ENCODE measurements at regions not wholly inside any gene's neighbourhood (a gene's known extent, or its start where the extent isn't known, plus 50 kb on each side); places are given as distances from the start of the nearest gene placed in this dataset.
"Not testable (repeated sequence)": the region's sequence is repeated elsewhere in the genome, so short reads cannot be mapped to it uniquely, and the experiment has no call there.

DNA sequence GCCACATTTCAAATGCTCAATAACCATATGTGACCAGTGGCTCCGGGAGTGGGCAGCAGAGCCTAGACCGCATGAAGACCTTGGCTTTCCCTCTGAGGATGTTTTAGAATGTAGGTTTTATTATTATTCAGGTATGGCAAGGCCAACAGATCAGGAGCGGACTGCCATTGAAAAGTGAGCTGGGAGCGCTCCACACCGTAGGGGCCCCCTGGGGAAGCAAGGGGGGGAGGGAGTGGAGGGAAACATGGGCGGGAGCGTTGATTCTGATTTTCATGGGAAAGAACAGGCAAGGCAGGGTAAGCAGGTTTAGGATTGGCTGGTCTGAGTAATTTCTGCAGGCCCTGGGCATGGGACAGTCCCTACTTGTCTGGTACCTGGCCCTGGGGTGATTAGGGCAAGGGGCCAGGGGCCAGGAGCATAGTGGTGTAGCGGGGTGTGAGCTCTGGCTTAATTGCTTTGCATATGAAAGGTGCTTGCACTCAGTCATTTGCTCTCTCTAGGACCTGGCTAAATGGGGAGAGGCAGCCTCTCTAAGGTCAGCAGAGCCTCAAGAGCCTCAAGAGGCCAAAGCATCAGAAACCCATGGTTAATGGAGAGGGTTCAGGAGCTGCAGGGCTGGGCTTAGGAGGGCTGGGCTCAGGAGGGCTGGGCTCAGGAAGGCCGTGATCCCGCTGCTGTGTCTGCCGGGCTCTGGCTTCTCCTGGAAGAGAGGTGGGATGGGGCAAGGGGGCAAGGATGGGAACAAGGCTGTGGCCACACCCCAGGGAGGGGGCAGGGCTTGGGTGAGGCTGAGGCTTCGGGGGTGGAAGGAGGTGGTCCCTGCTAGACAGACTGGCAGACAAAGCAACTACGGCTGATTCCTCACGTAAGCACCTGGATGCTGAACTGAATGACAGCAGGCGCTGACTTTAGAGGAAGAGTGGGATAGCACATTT is 82.0 kb upstream of the WASF3 start:
- ATAC-seq: peak; percentile 4

DNA sequence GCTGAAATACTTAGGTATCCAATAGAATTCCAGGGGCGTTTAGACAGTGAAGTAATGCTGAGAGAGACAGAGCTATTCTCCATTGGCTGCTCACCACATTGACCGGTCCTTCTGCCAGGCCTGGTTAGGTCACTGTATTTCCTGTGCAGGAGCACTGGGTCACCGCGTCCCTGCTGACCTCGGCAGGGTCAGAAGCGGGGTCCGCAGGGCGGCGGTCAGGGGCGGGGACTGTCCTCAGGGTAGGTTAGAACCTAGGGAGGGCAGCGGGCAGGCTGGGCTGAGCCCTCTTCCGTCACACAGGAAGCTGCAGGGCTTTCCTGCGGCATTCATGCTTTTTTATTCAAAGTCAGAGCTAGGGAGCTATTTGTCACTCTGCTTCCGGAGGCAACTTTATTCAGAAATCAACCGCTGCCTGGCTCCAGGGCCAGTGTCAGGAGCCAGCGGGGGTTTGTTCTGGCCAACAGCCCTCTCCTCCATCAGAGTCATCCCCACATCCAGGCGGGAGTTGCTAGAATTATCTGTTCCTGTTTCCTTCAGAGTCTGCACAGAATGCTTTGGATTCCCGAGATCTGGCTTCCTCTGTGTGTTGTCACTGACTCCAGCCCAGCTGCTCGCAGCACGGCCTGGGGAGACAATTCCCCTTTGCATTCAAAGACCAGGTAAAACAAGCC is 81.2 kb upstream of the WASF3 start:
- no peaks in the 10 kb centered on the region for H3K36me3 Mint-ChIP-seq
- peak in 1 of 2 donors; percentile 5 for DNase-seq (ENCODE audit: low spot score in 2 of 2)
- H3K27ac Mint-ChIP-seq: peak overlapping the region; percentile 52
- no peaks in the 10 kb centered on the region for H3K9me3 Mint-ChIP-seq
- peaks cover 20% of the 10 kb centered on the region for H3K4me1 Mint-ChIP-seq
- ATAC-seq: peak; percentile 76
- peak overlapping the region; percentile 56 for H3K4me3 Mint-ChIP-seq

More for the DNA sequence above, 82.0 kb upstream of the WASF3 start:
- Mint-ChIP-seq H3K4me3 (peak overlapping the region; percentile 56), H3K9me3 (no peaks in the 10 kb centered on the region), H3K36me3 (no peaks in the 10 kb centered on the region), H3K4me1 (peaks cover 20% of the 10 kb centered on the region), H3K27ac (peak overlapping the region; percentile 52)
- DNase-seq (ENCODE audit: low spot score in 2 of 2): peak in 1 of 2 donors; percentile 30

DNA sequence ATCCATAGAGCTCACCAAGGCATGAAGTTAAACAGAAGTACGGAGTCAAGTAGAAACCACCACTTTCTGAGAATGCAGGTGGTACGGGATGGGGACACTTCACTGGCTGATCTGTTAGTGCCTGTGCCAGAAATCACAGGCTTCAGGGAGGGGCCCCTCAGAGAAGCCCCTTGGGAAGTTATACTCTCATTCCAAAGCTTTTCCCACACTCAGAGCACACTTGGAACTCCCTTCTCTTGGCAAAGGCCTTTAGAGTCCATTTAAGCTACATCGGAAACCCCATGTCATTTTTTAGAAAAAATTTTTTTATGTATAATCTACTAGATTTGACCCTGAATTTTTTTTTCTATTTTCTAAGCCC is 80.7 kb upstream of the WASF3 start:
- Mint-ChIP-seq H3K27ac (peak overlapping the region; percentile 52), H3K36me3 (no peaks in the 10 kb centered on the region), H3K9me3 (no peaks in the 10 kb centered on the region), H3K4me3 (peak overlapping the region; percentile 56), H3K4me1 (peaks cover 20% of the 10 kb centered on the region)
- ATAC-seq (peak; percentile 37), DNase-seq (ENCODE audit: low spot score in 2 of 2) (no peak)

DNA sequence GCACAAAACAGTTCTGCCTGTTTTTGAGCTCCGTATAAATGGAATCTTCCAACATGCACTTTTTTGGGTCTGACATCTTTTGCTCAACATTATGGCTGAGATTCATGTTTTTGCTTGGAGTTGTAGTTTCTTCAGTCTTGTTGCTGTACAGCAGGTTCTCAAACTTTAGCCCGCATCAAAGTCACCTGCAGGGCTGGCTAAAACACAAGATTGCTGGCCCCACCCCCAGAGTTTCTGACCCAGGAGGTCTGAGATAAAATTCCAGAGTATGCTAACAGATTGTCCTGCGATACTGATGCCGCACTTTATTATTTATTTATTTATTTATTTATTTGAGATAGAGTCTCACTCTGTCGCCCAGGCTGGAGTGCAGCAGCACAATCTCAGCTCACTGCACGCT is 79.8 kb upstream of the WASF3 start:
- no peak overlapping the region for H3K27ac Mint-ChIP-seq
- no peaks in the 10 kb centered on the region for H3K36me3 Mint-ChIP-seq
- H3K4me3 Mint-ChIP-seq: no peak overlapping the region
- no peaks in the 10 kb centered on the region for H3K9me3 Mint-ChIP-seq
- ATAC-seq (no peak), DNase-seq (ENCODE audit: low spot score in 2 of 2) (no peak)
- H3K4me1 Mint-ChIP-seq: peaks cover 20% of the 10 kb centered on the region

DNA sequence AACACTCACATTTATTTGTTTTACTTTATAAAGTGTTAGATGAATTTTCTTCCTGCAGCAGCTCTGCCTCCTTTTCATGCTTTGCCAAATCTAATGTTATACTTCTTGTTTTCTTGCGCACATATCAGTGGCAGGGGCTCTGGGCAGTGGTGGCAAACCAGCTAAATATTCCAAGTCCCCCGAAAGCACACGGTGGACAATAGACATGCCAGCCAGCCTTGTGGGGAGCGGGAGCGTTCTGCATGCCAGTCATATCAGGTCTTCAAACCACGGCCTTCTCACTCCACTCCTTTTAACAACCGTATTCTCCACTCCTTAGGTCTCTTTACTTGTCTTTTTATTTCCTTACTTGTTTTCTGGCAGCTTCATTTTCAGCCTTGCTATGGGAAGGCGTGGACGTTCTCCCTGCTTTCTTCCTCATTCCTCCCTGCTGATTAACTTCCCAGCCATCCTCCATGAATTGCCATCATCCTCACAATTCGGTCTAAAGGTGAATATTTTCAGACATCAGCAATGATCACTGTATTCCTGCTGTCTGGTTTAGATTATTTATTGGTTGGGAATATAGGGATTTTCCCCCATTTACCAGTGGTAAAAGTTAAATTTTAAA is 77.1 kb upstream of the WASF3 start:
- Mint-ChIP-seq H3K4me3 (no peak overlapping the region), H3K36me3 (no peaks in the 10 kb centered on the region), H3K9me3 (no peaks in the 10 kb centered on the region), H3K27ac (no peak overlapping the region), H3K4me1 (peaks cover 24% of the 10 kb centered on the region)
- DNase-seq (ENCODE audit: low spot score in 2 of 2) (no peak), ATAC-seq (no peak)

DNA sequence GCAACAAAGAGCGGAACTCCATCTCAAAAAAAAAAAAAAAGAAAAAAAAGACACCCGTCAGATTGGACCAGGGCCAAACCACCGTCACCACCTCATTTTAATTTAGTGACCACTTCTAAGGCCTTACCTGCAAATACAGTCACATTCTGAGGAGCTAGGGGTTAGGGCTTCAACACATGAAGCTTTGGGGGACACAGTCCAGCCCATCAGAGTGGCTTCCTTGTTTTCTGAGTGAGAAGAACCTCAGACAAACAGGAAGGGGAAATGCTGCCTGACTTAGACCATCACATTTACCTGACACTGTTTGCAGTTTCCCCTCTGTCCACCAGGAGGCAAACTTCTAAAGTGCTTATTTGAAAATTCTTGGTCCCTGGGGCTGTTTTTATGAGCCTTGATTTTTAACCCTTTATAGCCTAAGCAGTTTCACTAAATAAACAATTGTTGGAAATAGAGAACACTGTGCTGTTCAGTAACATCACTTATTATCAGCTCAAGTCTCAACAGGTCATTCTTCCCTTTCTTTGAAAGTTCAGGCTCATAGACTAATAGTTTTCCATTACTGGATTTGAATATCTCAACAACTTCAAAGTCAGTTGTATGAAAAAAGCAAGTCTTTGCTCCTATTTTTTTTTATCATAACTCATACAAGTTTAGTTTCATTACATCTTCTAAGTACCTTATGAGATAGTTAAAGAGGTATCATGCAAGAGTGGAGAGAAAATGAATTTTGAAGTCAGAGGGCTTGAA is 74.9 kb upstream of the WASF3 start:
- DNase-seq (ENCODE audit: low spot score in 2 of 2) (peak; percentile 56 to 77), ATAC-seq (peak; percentile 74)
- Mint-ChIP-seq H3K36me3 (no peaks in the 10 kb centered on the region), H3K4me1 (peaks cover 4% of the 10 kb centered on the region), H3K27ac (no peak overlapping the region), H3K4me3 (no peak overlapping the region), H3K9me3 (no peaks in the 10 kb centered on the region)

DNA sequence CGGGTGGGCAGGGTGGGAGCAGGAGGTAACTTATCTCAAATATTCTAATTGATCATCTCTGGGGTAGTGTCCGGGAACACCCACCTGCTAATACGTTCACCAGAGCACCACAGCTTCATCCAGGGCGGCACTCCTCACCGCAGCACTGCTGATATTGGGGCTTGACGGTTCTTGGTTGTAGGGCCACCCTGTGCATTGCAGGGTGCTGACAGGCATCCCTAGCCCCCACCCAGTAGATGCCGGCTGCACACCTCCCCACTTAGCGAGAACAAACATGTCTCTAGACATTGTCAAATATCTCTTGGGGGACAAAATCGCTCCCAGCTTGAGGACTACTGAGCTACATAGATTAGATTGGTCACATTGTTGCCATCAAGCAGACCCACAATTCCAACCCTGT is 73.9 kb upstream of the WASF3 start:
- Mint-ChIP-seq H3K4me1 (peaks cover 4% of the 10 kb centered on the region), H3K27ac (no peak overlapping the region), H3K4me3 (no peak overlapping the region), H3K36me3 (no peaks in the 10 kb centered on the region), H3K9me3 (no peaks in the 10 kb centered on the region)
- DNase-seq (ENCODE audit: low spot score in 2 of 2): no peak
- no peak for ATAC-seq

DNA sequence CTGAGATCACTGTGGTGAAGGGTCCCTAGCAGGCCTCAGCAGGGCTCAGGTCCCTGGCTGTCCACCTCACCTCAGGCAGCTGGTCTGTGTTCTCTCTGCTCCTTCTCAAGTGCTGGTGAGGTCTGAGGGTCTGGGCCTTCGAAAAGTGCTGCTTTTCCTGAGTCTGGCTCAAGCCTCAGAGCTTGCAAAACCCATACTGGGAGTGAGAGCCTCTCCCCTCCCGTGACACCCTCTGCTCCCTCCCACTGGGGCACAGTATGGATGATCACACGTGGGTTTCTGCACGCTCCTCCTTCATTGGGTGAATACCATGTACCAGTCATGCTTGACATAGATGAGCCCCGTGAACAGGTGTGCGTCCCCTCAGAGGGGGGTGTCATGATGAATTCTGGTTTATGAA is 73.3 kb upstream of the WASF3 start:
- Mint-ChIP-seq H3K36me3 (no peaks in the 10 kb centered on the region), H3K27ac (no peak overlapping the region), H3K9me3 (no peaks in the 10 kb centered on the region), H3K4me3 (no peak overlapping the region), H3K4me1 (peaks cover 4% of the 10 kb centered on the region)
- DNase-seq (ENCODE audit: low spot score in 2 of 2) (no peak), ATAC-seq (no peak)

DNA sequence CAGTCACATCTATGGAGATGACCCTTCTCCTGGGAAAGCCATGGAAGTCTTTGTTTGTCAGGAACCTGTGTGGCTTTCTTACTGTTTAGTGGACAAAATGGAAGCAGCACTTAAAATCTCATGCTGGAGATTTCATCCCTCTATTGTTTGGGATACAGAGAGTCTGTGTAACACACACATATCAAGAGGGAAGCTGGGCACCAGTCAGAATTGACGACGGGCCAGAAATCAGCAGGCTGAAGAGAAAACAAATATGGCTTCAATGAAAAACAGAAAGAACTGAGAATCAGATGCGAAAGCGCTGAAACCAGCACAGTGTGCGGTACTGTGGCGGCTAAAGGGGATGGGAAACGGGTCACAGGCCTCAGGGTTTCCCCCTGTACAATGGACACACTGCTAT is 72.2 kb upstream of the WASF3 start:
- Mint-ChIP-seq H3K4me3 (no peak overlapping the region), H3K36me3 (no peaks in the 10 kb centered on the region), H3K27ac (no peak overlapping the region), H3K9me3 (no peaks in the 10 kb centered on the region), H3K4me1 (peaks cover 4% of the 10 kb centered on the region)
- no peak for DNase-seq (ENCODE audit: low spot score in 2 of 2)
- ATAC-seq: no peak

DNA sequence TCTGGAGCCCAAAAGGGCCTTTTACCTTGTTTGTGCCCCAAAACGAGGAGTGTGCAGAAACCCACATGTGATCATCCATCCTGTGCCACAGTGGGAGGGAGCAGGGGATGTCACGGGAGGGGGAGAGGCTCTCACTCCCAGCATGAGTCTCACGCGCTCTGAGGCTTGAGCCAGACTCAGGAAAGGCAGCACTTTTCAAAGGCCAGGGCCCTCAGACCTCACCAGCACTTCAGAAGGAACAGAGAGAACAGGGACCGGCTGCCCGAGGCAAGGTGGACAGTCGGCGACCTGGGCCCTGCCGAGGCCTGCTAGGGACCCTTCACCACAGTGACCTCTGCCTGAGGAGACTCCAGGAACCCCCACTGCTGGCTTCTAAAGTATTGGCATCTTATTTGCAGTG is 71.7 kb upstream of the WASF3 start:
- Mint-ChIP-seq H3K27ac (no peak overlapping the region), H3K4me1 (peaks cover 4% of the 10 kb centered on the region), H3K9me3 (no peaks in the 10 kb centered on the region), H3K36me3 (no peaks in the 10 kb centered on the region), H3K4me3 (no peak overlapping the region)
- ATAC-seq (no peak), DNase-seq (ENCODE audit: low spot score in 2 of 2) (no peak)

DNA sequence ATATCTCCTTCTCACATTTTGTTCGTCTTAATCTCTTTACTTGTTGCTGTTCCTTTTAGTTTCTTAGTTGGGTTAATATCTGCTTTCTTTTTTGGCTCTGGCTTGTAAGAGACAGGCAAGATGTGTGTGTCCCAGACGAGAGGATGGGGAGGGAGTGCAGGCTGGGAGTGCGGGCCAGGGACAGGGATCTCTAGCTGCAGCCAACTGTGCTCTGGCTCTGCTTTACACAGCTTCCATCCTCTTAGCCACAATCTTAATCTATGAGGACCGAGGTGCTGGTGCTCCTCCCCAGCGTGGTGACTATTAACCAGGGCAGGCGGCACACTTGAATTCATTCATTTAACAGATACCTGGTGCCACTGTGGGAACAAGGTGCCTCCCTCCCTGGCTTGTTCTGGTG is 70.9 kb upstream of the WASF3 start:
- no peak for DNase-seq (ENCODE audit: low spot score in 2 of 2)
- H3K4me3 Mint-ChIP-seq: no peak overlapping the region
- H3K4me1 Mint-ChIP-seq: peaks cover 4% of the 10 kb centered on the region
- H3K9me3 Mint-ChIP-seq: no peaks in the 10 kb centered on the region
- no peaks in the 10 kb centered on the region for H3K36me3 Mint-ChIP-seq
- no peak overlapping the region for H3K27ac Mint-ChIP-seq
- no peak for ATAC-seq

DNA sequence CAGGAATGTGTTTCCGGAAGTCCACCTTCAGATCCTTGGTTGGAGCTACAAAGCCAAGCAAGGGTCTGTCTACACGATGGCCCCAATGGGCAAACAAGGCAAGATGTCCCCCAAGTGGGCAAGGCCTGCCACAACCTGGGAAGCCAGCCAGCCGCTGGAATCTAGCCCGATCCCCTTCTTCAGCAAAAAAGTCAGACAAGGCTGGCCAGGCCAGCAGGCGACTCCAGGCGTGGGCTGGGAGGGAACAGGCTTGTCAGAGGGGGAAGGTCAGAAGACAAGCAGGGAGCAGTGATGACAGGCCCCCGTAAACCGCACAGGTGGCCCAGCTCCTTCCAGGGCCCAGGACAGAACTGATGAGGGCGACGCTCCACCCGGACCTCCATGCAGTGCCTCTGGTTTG is 69.7 kb upstream of the WASF3 start:
- Mint-ChIP-seq H3K9me3 (no peaks in the 10 kb centered on the region), H3K4me3 (no peak overlapping the region), H3K36me3 (no peaks in the 10 kb centered on the region), H3K27ac (no peak overlapping the region), H3K4me1 (peaks cover 4% of the 10 kb centered on the region)
- DNase-seq (ENCODE audit: low spot score in 2 of 2) (no peak), ATAC-seq (no peak)

DNA sequence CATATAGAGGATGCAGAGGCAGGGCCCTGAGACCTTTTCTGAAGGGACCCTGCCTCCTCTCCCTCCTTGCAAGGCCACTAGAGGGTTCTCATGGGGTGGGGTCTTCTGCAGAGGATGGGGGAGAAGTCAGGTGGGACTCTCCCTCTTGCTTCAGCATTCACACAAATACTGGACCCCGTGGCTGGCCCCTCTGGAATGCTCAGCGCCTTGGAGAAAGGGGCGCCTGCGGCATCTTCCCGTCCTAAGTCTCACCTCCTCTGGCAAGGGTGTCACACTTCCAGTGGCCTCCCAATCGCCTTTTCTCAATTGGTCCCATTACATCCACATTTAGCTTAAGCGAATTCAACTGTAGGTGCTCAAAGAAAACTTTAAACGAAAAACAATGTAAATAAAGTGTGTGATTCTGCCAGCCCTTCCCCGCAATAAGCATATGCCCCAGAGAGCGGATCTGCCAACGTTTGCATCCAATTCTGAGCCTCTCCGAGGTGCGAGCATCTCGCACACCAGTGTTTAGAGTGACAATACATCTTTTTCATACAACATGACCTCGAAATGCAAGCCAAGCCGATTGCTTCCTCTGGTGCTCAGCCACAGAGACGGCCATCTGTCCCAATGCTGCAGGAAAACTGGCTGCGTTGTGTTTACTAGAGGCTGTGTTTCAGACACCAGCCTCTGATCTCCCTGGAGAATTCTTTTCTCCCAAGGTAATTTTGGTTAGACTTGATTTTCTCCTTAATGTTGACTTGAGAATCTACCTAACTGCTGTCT is 69.1 kb upstream of the WASF3 start:
- peaks cover 4% of the 10 kb centered on the region for H3K4me1 Mint-ChIP-seq
- H3K36me3 Mint-ChIP-seq: no peaks in the 10 kb centered on the region
- no peak overlapping the region for H3K27ac Mint-ChIP-seq
- no peak overlapping the region for H3K4me3 Mint-ChIP-seq
- DNase-seq (ENCODE audit: low spot score in 2 of 2): no peak
- no peak for ATAC-seq
- H3K9me3 Mint-ChIP-seq: no peaks in the 10 kb centered on the region

DNA sequence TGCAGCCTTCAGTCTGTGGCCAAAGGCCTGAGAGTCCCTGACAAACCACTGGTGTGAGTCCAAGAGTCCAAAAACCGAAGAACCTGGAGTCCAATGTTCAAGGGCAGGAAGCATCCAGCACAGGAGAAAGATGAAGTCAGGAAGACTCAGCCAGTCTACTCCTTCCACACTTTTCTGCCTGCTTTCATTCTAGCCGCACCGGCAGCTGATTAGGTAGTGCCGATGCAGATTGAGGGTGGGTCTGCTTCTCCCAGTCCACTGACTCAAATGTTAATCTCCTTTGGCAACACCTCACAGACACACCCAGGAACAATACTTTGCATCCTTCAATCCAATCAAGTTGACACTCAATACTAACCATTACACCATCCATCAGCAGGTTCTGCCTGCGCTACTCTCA is 65.2 kb upstream of the WASF3 start:
- not testable (repeated sequence) for H3K4me1 Mint-ChIP-seq; DNase-seq (ENCODE audit: low spot score in 2 of 2); H3K27ac Mint-ChIP-seq; ATAC-seq; H3K4me3 Mint-ChIP-seq; H3K36me3 Mint-ChIP-seq; H3K9me3 Mint-ChIP-seq
